NCI-H187 treated with DMSO at 0.1 percent for 48 hours (cell line): ENCODE measurements at regions not wholly inside any gene's neighbourhood (a gene's known extent, or its start where the extent isn't known, plus 50 kb on each side); places are given as distances from the start of the nearest gene placed in this dataset.

Source experiments
- DNase-seq: peaks from one replicate; lab custom pipeline; 2025; lab: John Stamatoyannopoulos, UW

GRCh38 chr11:120013325-120014250 is 124.3 kb downstream of the TRIM29 start:
- no peak for DNase-seq

- no peak for DNase-seq
These were observed 125.7 kb downstream of the TRIM29 start for GRCh38 chr11:120012245-120012644.

GRCh38 chr11:120011836-120012235 is 126.1 kb downstream of the TRIM29 start:
- DNase-seq: no peak

GRCh38 chr11:120010775-120011174 is 127.1 kb downstream of the TRIM29 start:
- DNase-seq: no peak

GRCh38 chr11:120009938-120010337 is 128.0 kb downstream of the TRIM29 start:
- no peak for DNase-seq

- no peak for DNase-seq
These were observed 130.8 kb downstream of the TRIM29 start for GRCh38 chr11:120007144-120007543.

- DNase-seq: no peak
These were observed 133.2 kb downstream of the TRIM29 start for GRCh38 chr11:120004723-120005122.

- DNase-seq: no peak
These were observed 136.5 kb downstream of the TRIM29 start for GRCh38 chr11:120001178-120002090.

- DNase-seq: no peak
These were observed 138.7 kb downstream of the TRIM29 start for GRCh38 chr11:119999220-119999619.

- no peak for DNase-seq
These were observed 141.4 kb downstream of the TRIM29 start for GRCh38 chr11:119996556-119996955.

- no peak for DNase-seq
These were observed 142.0 kb downstream of the TRIM29 start for GRCh38 chr11:119995730-119996491.

- DNase-seq: no peak
These were observed 144.2 kb downstream of the TRIM29 start for GRCh38 chr11:119993722-119994121.

GRCh38 chr11:119992171-119993051 is 145.5 kb downstream of the TRIM29 start:
- DNase-seq: no peak

GRCh38 chr11:119991669-119992068 is 146.2 kb downstream of the TRIM29 start:
- DNase-seq: no peak

GRCh38 chr11:119991022-119991404 is 146.9 kb downstream of the TRIM29 start:
- no peak for DNase-seq

GRCh38 chr11:119990309-119991021 is 147.4 kb downstream of the TRIM29 start:
- DNase-seq: no peak

- no peak for DNase-seq
These were observed 148.6 kb downstream of the TRIM29 start for GRCh38 chr11:119989159-119989821.

- DNase-seq: no peak
These were observed 152.4 kb downstream of the TRIM29 start for GRCh38 chr11:119985551-119985950.

GRCh38 chr11:119983816-119984215 is 154.1 kb downstream of the TRIM29 start:
- DNase-seq: no peak

- DNase-seq: no peak
These were observed 154.6 kb downstream of the TRIM29 start for GRCh38 chr11:119983240-119983732.
